GM18498 (cell line): ENCODE measurements at regions not wholly inside any gene's neighbourhood (a gene's known extent, or its start where the extent isn't known, plus 50 kb on each side); places are given as distances from the start of the nearest gene placed in this dataset.

Source experiments
- ATAC-seq: cut with Tn5 transposase; IDR thresholded peaks from one replicate; pipeline ENCODE4 v1.9.1; 2021; ENCODE audit warnings: mild to moderate bottlenecking, moderate library complexity; ENCODE audit not compliant: unreplicated experiment

DNA sequence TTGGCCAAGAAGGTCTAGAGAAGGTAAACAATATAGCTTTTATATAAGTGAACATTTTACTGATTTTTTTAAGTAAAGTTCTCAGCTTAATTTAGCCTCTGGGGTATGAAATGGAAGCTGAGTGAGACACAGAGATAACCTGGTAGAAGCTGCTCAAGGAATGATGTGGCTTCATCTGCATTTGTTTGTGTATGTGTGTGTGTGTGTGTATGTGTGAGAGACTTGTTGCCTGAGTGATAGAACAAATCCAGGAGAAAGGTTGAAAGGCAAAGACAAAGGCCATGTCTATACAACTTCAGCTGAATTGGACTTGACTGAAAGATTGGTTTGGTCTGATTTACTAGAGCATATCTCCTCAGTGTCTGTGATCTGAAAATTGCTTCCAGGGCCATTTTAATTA is 63.6 kb downstream of the PCDH7 start:
- ATAC-seq: no peak

DNA sequence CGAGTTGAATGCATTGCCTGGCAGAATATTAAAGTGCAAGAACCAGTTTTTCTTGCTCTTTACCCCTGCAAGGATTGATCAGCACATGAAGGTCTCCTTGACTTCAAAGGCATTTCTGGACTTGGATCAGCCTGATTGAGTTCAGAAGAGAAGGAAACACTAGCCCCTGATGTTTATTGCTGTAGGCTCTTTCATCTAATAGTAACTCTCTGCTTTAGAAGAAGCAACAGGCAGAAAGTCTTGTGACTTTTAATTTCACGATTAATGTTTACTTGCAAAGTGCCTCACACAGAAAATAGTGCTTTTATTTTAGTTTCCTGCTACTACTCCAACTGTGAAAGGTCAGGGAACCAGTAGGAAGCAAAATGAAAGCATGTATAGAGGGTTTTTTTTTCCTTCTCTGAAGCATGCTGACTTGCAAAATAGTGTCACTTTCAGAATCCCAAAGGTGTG is 69.1 kb downstream of the PCDH7 start:
- no peak for ATAC-seq

DNA sequence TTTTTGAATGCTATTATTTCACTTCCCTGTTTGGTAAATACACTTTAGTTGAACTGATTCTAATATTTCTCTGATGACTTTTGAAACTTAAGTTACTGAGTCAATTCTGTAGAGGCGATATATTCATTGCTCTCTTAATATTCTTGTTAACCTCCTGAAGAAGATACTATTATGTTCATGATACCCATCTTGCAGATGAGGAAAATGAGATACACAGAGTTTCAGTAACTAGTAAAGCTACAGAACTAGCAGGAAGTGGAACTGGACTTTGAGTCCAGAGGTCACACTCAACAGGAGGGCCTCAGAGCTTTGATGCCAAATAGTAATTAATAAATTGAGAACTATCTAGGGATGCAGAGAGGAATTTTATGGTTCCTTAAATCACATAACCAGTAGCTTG is 70.0 kb downstream of the PCDH7 start:
- no peak for ATAC-seq

DNA sequence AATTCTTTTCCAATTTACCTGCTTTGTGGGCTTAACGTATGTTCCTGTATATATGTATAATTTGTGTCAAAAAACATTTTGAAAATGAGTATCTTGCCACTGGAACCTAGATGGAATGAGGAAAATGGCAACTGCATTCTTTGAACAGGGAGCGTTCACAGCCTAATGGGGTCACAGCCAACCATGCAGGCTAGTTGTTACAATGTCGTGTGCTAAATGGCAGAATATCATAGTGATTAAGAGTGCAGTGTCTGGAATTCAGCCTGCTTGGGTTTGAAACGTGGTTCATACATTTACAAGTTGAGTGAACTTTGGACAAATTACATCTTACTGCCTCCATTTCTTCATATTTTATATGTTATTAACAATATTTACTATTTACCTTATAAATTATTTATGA is 70.8 kb downstream of the PCDH7 start:
- ATAC-seq: no peak

DNA sequence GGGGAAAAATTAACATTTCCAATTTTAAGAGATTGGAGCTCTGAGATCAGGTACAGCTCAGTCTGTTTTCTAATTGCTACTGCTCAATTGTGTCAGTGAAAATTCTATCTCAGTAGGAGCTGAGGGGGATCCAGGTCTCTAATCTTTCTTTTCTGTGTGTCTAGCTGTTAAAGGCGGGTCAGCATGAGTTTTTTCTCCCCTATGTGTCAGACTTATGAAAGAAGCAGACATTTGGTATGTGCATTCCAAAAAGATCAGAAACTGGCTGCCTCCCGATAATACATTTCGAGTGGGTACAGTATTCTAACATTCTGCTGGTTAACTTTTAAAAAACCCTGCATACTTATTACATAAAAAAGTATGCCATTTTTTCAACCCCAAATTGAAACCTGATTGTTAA is 72.4 kb downstream of the PCDH7 start:
- ATAC-seq: no peak

DNA sequence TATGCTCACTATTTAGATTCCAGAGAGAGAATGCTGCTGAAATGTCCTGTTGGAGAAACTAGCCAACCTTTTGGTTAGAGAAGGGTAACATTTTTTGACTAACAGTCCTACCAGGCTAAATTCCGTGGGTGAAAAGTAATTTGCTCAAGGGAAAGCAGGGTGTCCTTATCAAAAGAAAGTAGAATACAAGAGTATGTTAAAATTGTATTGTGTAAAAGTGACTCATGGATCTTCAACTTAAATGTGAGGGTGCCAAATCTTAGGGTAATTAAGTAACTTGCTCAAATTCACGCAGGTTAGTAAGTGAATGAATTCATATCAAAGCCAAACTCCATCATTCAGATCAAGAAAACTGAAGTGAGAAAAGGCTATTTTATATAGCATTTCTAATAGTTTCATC is 81.7 kb downstream of the PCDH7 start:
- ATAC-seq: no peak

DNA sequence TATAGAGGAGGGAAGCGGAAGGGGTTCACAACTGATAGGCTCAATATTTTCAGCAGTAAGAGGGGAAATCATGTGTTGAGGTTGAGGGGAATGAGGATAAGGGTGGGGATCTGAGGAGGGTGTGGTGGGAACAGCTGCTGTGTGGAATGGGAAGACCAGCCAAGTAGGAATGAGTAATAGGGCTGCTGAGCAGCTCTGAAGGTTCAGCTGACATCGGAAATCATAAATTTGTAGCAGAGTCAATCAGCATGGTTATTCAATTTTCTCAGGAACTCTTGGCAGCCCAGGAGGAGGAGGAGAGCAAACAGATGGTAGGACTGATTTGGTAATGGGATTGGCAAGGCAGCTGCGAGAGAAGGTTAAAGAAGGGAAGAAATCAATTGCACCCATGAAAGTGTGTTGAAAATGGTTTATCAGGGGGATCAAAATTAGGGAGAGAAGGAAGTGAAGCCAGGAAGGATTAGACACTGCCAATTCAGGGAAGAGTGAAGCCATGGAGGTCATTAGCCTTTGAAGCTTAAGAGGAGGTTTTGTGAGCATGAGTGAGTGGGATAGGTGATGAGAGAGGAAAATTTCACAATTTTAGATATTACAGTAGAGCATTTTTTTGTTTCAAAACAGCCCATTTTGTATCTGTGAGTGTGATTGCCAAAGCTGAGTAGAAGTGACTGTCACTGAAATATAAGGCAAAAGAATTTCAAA is 82.6 kb downstream of the PCDH7 start:
- no peak for ATAC-seq

DNA sequence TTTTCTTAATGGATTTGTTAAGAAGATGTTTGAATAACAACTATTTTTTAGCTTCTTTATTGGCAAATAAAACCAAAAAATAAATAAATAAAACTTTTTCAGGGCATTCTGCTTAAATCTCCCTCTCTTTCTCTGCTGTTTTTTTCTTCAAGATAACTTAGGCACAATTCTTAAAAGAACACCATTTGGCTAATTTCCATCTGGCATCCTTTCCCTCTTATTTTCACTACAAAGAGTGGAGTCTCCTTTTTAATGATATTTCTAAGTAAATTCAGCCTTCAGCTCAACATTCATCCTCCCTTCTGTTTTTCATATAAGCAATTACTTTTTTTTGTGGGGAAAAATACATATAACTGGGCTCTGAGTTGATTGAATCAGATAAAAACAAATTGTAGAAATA is 88.1 kb downstream of the PCDH7 start:
- no peak for ATAC-seq

DNA sequence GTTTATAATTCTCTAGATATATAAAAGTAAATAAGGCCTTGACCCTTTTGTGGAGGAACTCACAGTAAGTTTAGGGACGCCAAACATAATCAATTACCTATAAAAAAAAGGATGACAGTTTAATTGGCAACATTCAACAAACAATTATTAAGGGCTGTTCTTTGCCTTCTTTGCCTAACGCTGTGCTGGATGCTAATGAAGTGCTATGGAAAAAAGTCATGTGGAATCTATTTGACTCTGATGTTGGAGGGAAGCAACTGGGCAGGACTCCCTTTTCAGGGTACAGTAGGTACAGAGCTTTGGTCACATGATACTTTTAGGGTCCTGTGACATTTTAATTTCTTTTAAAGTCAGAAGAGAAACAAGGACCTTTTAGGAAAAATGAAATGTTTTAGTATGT is 91.1 kb downstream of the PCDH7 start:
- no peak for ATAC-seq

DNA sequence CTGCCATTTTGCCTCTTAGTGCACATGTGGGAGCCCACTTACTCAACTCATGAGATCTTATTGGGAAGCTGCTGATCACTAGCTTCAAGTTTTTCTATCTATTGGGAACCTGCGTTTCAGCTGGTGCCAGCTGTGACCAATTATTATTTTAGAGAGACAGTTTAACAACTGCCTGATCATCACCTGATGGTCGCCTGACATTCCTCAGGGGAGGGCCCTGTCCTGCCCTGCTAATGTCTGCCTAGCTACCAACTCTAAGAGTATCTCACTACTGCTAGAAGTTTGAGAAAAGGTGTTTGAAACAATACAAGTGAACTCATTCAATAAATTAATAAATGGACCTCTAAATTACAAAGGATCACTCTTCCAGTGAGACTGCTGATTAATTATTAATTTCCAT is 95.5 kb downstream of the PCDH7 start:
- ATAC-seq: no peak

DNA sequence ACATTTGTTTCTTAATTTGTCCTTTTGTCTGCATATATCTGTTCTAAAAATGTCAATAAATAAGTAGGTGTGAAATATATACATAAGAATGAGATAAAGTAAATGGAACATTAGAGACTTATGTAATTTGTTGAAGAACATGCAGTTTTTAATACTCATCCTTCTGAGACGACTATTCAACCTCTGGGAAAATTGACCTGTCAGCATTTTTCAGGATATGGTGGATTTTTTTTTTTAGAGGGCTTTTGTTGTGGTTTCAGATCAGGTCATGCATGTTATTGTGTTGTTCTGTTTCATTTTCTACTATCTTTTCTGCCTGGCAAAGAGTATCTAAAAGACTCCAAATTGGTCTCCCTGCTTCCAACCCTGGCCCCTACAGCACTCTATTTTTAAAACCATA is 97.3 kb downstream of the PCDH7 start:
- no peak for ATAC-seq

DNA sequence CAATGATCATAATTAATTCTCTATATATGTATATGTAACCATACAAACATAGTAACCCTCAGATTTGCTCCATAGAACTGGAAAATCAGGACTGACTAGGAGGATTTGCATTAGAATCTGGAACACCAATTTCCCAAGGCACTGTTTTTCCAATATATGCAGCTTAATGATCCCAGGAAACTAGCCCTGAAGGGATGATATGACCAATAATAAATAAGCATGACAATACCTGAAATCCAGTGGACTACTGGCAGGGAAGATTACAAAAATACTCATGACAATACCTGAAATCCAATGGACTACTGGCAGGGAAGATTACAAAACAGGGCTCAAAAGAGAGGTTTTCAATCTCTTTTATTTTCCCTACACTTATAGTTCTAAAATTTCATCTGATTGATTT is 98.4 kb downstream of the PCDH7 start:
- no peak for ATAC-seq

DNA sequence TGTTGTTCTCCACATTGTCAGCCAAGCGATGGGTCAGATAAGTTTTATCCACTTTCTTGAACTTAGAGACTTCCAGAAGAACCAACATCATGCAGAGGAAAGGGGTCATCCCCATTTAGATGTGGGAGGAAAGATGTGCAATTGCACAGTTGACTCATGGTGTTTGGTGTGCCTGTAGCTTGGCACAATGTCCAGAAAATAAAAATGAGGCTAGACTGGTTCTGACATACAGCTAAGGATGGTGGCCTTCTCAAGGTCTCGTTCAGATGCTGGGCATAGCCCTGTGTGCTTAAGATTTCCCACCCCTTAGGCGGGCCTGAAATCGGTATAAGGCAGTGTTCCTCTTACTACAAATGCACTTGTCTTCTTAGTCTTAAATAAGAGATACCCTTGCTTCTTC is 101.1 kb downstream of the PCDH7 start:
- no peak for ATAC-seq

DNA sequence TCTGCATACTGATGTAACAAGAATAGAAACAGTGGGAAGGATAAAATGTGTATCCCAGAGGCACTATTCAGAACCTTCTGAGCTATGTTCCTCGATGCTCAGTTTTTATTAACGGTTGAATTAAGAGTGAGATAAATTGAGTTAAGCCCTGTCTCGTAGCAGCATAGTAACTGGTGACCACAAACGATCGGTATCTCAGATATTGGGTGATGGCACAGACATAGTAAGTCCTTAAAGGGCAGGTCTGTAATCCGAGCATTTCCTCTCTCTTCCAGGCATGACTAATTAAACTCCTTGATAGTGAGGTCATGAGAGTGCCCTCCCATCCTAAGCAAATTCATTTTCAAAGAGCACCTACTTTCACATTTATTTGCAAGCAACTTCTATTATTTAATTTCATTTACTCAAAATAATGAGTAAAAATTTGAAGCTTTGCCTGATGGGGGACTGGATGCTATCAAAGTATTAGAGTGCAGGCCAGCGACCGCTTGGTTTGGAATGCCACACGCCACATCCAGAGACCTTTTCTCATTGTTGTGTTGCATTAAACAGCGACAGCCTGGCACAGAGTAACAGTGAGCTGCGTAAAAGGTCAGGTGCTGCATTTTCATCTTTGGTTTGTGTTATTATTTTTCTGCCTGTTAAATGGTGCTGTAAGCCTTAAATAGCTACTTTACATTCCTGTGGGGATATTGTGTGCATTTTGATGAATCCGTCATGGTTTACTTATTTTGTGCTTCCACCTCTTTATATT is 101.9 kb downstream of the PCDH7 start:
- ATAC-seq: no peak

DNA sequence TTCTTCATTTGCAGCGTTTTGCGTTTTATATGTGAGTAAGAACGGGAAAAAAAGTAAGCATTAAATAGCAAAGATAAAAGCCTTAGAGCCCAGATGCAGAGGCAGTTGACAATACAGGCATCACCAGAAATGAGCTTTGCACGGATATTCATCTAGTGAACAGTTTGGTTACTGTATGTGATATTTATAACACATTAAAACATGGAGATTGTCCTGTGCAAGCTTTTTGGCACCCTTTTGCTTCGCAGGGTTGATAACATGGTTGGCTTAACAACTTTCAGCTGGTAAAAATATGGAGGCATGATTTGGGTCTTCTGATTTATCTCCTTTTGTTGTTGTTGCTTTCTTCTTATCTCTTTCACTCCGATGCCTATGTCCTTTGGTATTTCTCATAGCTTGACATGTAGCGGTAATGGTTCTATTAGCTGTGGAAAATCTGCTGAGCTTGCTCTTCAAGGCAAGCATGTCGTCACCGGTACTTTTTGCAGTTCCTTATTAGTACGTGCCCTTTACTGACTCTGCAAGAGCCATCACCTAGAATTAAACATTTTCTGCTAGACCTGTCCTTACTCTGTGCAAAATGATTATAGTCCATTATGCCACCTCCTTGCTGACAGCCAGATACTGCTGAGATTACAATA is 102.9 kb downstream of the PCDH7 start:
- no peak for ATAC-seq

DNA sequence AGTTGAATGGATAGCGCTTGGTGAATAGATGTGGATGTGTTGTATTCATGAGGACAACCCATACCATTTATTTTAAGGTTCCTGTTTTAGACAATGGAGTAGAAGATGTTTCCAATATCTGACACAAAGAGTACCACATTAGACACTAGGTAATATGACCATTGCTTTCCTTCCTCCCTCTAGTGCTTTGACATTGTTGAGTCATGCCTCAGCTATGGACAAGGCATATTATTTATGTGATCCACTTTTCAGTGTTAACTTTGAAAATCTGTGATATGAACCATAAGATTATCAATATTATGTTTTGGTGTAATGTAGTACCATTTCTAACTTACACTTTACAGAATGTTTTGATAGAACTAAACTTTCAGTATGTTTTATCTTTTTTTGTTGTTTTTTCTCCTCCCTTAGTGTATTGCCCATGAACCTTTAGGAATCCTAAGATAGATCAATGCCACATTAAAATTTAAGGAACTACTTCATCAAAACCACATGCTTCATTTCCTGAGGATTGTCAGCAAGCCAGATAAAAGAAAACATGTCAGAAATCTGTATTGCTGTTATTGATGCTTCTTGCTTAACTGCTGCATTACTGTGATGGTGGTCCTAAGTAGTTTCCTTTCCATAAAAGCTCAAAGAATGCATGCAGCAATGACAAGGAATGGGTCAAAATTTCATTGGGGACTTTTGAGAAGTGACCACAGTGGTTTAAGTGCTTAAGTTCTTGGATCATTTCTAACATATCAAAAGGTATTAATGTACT is 105.0 kb downstream of the PCDH7 start:
- ATAC-seq: no peak

DNA sequence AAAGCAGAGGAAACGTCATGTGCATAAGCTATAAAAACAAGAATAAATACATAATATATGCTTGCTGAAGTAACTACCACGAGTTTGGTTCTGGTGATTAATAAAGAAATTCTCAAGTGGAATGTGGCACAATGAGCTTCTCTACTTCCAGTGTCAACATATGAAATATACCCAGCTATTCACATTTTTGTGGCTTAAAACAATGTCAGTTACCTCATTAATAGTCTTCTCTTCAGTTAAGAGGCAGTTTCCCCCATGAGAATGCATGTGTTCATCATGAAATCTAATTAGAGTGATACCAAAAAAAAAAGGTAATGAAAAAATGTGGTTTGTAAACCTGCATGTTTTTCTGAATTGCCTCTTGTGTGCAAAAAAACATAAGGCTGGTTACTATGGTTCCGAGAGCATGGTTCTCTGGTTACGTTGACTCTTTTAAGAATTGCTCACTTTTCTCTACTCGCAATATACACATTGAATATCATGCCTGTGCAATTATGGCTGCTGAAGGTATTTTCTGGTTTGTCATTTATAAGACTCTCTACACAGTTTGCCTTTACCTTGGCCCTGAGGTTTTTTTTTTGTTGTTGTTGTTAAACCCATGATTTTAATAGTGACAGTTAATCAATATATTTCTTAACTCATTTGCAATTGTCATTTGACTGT is 108.2 kb downstream of the PCDH7 start:
- no peak for ATAC-seq

DNA sequence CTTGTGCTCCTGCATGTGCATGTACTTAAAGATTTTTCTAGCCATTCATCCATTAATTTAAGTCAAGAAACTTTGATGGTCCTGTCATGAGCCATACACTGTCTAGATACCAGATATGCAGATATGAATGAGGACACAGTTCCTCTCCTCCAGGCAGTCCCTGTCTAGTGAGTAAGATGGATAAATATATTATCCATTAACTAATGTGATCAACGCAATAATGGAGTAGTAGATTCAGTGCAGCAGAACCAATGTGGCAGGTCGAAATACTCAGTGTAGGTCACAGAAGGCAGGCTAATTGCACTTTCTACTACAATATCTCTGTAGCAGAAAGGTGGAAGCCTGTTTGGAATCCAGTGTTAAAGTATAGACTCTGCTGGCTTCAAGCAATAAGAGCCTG is 112.5 kb downstream of the PCDH7 start:
- ATAC-seq: no peak

DNA sequence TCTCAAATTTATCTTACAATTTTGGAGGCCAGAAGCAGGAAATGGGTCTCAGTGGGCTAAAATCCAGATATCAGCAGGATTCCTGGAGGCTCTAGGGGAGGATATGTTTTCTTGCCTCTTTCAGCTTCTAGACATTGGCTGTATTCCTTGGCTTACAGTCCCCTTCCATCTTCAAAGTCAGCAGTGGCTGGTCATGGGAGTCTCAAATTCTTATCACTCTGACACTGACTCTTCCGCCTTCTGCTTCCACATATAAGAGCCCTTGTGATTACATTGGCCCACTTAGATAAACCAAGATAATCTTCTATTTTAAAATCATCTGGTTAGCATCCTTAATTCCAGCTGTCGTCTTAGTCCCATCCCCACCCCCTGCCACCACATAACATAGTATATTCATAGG is 113.0 kb downstream of the PCDH7 start:
- ATAC-seq: no peak

DNA sequence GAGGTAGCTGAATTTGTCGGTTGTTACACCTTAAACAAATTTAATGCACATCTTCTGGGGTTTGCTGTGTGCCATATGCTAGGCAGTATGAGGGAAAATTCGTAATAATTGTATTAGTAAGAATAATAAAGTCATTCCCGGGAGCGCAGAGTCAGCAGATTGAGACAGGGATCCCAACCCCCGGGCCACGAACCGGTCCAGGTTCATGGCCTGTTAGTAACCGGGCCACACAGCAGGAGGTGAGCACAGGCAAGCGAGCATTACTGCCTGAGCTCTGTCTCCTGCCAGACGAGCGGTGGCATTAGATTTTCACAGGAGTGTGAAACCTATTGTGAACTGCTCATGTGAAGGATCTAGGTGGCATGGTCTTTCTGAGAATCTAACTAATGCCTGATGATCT is 114.9 kb downstream of the PCDH7 start:
- no peak for ATAC-seq

DNA sequence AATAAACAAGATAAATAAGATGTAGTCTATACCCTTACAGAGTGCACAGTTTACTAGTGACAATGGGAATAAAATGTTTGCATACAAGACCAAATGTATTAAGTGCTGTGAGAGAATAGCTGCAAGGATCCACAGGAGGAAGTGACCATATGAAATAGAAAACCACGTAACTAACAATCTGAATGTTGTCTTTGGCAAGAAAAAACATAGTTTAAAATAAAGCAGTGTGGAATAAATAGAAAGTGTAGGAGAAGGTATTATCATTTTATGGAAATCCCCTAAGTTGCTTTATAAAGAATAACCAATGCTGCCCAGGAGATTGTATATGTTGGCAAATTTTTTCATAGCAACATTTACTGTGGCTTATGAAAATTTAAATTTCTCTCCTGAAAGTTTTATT is 116.1 kb downstream of the PCDH7 start:
- ATAC-seq: no peak
